Lower lobe of right lung (tissue), 2 donors: ENCODE measurements at regions not wholly inside any gene's neighbourhood (a gene's known extent, or its start where the extent isn't known, plus 50 kb on each side); places are given as distances from the start of the nearest gene placed in this dataset.

Experiments used
- ATAC-seq, 2 donors: fragments of 200-7000 bp; cut with Tn5 transposase; one replicate each; pipeline ENCODE4 v1.9.1; 2020 to 2022; ENCODE audit warnings: mild to moderate bottlenecking in 2 of 2, moderate library complexity in 2 of 2
- DNase-seq: peaks from one replicate; pipeline ENCODE4 v3.0.0-alpha.2; 2020
- H3K27ac ChIP-seq: fragments of 200-600 bp; one replicate; pipeline ENCODE4 v1.8.0; 2022
- H3K27me3 ChIP-seq: fragments of 200-600 bp; one replicate; pipeline ENCODE4 v1.8.0; 2022; ENCODE audit warnings: low read depth
- H3K36me3 ChIP-seq: fragments of 200-600 bp; one replicate; pipeline ENCODE4 v1.8.0; 2022; ENCODE audit warnings: mild to moderate bottlenecking
- H3K4me1 ChIP-seq: fragments of 200-600 bp; one replicate; pipeline ENCODE4 v1.8.0; 2022
- H3K4me3 ChIP-seq: fragments of 200-600 bp; one replicate; pipeline ENCODE4 v1.8.0; 2022; ENCODE audit warnings: mild to moderate bottlenecking
- H3K9me3 ChIP-seq: fragments of 200-600 bp; one replicate; pipeline ENCODE4 v1.8.0; 2022
- intact Hi-C: fragments of 100-400 bp; cut with DNase I; formaldehyde crosslinking; loops from one replicate; pipeline ENCODE4 v1.11.0; 2022
- TF ChIP-seq, protein P1 (sequence below): fragments of 200-600 bp; IDR thresholded peaks from one replicate; pipeline ENCODE4 v1.8.0; 2022; ENCODE audit warnings: antibody characterized with exemption, mild to moderate bottlenecking
- donor health status: DM: no; HTN: yes; CAD: no; lungs with severe emphysema.

DNA sequence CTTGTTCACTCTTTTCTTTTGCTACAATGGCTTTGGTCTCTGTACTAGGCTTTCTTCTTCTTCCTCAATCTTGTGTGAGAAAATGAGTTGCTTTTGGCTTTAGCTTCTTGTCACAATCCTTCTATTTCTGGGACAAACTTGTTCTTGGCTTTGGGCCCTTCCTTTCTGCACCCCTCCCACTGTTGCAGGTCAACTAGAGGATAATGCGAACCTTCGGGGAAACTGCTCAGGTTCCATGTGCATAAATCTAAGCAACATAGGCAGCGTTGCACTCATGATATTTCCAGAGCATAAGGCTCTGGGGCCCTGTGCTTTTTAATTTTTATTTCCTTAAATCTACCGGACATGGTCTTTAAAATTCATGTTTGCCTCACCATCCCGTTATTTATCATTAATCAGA, 89.8 kb upstream of the LRIG3 start:
- intact Hi-C loops, result no loop called here
- no peaks in the 10 kb centered on the region for H3K36me3 ChIP-seq
- no peaks in the 10 kb centered on the region for H3K27me3 ChIP-seq
- H3K9me3 ChIP-seq, result no peaks in the 10 kb centered on the region
- no peak overlapping the region for H3K27ac ChIP-seq
- no peak overlapping the region for H3K4me3 ChIP-seq
- no peak for ATAC-seq
- TF ChIP-seq, protein P1, sequence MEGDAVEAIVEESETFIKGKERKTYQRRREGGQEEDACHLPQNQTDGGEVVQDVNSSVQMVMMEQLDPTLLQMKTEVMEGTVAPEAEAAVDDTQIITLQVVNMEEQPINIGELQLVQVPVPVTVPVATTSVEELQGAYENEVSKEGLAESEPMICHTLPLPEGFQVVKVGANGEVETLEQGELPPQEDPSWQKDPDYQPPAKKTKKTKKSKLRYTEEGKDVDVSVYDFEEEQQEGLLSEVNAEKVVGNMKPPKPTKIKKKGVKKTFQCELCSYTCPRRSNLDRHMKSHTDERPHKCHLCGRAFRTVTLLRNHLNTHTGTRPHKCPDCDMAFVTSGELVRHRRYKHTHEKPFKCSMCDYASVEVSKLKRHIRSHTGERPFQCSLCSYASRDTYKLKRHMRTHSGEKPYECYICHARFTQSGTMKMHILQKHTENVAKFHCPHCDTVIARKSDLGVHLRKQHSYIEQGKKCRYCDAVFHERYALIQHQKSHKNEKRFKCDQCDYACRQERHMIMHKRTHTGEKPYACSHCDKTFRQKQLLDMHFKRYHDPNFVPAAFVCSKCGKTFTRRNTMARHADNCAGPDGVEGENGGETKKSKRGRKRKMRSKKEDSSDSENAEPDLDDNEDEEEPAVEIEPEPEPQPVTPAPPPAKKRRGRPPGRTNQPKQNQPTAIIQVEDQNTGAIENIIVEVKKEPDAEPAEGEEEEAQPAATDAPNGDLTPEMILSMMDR, result no peak
- no peak for DNase-seq
- no peaks in the 10 kb centered on the region for H3K4me1 ChIP-seq

DNA sequence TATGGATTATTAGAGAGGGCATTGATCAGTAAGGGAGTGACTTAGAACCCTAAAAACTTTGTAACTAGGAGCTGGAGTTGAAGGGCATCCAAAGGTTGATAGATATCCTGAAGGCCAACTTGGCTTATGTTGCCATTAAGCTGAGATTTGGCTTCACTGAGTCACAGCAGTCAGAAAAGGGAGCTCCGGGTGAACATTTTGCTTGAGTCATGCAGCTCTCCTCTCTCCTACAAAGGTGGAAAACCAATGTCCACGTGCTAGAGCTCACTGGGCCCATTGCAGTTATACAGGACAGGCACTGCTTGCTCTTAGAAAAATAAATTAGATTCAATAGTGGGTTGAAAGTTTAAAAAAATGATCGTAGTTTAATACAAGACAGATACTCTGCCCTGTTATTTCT, 87.3 kb upstream of the LRIG3 start:
- Histone ChIP-seq H3K27ac (no peak overlapping the region), H3K4me3 (no peak overlapping the region), H3K36me3 (no peaks in the 10 kb centered on the region), H3K4me1 (no peaks in the 10 kb centered on the region), H3K27me3 (no peaks in the 10 kb centered on the region), H3K9me3 (no peaks in the 10 kb centered on the region)
- TF ChIP-seq, protein P1, result no peak
- intact Hi-C loops, result no loop called here
- ATAC-seq, result no peak
- no peak for DNase-seq

DNA sequence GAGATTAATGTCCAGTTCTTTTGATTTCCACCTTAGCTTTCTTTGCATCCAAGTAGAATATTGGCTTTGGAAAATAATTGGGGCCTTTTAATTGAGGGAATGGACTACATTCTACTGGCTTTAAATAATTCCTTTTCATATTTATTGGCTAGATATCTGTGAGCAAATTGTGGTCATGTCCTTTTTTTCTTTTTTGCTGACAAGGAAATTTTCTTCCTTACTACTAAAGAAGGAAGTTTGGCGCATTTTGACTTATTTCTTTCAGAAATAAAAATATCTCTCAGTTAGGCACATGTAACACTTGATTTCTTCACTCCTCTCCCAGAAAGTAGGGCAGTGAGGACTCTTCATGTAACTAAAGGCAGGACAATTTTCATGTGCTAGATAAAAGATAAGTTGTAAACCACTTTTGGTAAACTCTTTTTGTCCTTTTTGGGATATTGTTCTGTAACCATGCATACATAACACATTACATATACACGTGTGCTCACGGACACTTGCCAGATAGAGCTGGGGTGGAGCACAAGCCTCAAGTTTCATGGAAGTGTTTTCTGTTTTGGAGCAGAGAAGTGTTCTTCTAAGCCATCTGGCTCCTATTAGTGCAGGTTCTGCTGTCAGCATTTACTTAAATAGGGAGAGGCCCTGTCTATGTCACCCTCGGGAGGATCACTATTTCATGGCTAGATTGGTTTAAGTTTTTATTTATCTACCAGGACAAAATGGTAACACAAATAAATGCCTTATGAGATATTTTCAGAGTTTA, 85.1 kb upstream of the LRIG3 start:
- DNase-seq (no peak), ATAC-seq (no peak)
- H3K36me3 ChIP-seq, result no peaks in the 10 kb centered on the region
- no peaks in the 10 kb centered on the region for H3K4me1 ChIP-seq
- H3K9me3 ChIP-seq, result no peaks in the 10 kb centered on the region
- TF ChIP-seq, protein P1, result no peak
- intact Hi-C loops, result no loop called here
- no peak overlapping the region for H3K4me3 ChIP-seq
- no peaks in the 10 kb centered on the region for H3K27me3 ChIP-seq
- H3K27ac ChIP-seq, result no peak overlapping the region

DNA sequence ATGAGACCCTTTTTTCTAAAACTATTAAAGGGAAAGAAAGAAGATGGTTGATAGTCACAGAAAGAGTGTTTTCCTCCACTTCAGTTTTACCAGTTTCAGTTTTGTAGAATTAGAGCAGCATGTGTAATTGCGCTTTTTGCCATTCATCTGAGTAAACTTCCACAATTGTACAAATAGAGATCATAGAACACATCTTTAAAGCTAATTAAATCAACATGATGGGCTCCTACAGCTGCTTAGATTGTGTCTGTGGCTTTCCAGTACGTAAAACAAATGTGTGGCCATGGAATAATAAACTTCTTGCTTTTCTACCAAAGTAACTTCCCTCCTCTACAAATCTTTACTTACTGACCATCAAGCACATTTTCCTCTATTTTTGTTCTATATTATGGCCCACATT, 84.2 kb upstream of the LRIG3 start:
- Histone ChIP-seq H3K4me3 (no peak overlapping the region), H3K27ac (no peak overlapping the region), H3K9me3 (no peaks in the 10 kb centered on the region), H3K36me3 (no peaks in the 10 kb centered on the region), H3K4me1 (no peaks in the 10 kb centered on the region), H3K27me3 (no peaks in the 10 kb centered on the region)
- intact Hi-C loops, result no loop called here
- DNase-seq (no peak), ATAC-seq (no peak)
- TF ChIP-seq, protein P1, result no peak

DNA sequence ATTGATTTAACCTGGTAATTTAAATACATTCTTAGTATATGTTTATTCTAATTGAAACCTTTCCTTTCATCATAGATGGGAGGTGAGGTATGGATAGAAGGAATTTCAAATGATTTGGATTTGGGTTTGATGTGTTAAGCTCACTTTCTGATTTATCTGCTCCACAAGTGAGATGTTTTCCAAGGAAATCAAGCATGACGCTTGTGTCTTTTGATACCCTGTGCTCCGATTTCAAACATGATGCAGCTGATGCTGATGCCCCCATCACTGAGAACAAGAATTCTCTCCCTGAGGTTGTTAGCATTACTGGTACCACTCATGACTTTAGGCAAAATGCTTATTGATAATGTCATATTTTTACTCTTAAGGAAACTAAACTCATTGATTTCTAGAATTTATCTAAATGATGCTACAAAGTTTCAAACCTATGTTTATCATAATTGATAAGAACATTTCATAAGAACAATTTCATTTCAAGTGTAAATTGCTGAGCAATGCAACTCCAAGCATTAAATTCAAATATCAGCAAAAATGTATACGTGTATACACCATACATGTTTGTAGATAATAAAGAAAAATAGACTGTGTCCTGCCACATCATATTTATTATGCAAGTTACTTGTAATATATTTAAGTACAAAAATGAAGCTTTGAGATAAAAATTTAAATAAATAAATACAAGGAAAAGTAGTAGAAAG, 75.5 kb upstream of the LRIG3 start:
- no peak overlapping the region for H3K4me3 ChIP-seq
- H3K9me3 ChIP-seq, result no peaks in the 10 kb centered on the region
- intact Hi-C loops, result no loop called here
- TF ChIP-seq, protein P1, result no peak
- H3K27me3 ChIP-seq, result no peaks in the 10 kb centered on the region
- no peaks in the 10 kb centered on the region for H3K36me3 ChIP-seq
- no peak overlapping the region for H3K27ac ChIP-seq
- no peaks in the 10 kb centered on the region for H3K4me1 ChIP-seq
- no peak for DNase-seq
- no peak for ATAC-seq
